ENCODE measurements at regions not wholly inside any gene's neighbourhood (a gene's known extent, or its start where the extent isn't known, plus 50 kb on each side); places are given as distances from the start of the nearest gene placed in this dataset.

DNA sequence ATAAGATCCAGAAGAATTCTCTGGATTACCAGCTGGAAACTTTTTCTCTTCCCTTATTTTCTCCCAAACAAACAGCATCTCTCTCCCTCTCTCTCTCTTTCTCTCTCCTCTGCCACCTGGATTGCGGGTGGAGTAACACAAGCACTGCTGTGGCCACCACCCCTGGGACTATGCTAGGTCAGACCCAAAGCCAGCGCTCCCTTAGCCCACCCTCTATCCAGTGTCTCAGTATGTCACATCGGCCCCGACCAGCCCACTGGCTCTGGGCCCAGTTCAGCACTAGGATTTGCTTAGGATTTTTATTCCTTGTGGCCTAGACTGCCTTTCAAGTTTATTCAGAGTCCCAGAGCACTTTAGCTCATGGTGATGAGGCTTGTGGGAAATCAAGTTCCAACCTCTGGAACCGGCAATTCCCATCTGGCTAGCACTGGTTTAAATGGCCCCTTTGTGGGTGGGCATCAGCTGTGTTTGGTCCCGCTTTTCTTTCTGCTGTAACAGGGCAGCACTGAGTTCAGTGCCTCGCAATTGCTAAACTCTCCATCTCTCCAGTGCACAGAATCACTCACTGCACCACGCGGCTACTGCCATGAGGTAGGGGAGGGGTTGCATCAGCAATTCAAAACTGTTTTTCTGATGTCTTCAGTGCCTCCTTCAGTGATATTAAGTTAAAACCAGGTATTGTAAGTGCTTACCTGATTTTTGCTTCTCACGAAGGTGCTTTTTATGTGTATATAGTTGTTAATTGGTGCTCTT, 1623.1 kb downstream of the SLITRK5 start:
- peaks cover 0 to 2% (median 0%) of the 10 kb centered on the region in 3 donors for H3K27me3 Mint-ChIP-seq (ENCODE audit: low read depth in 3 of 3)
- H3K9me3 Mint-ChIP-seq = peaks cover 7 to 43% (median 21%) of the 10 kb centered on the region in 6 donors
- no peak for DNase-seq
- H3K4me3 Mint-ChIP-seq = no peak overlapping the region
- no peaks in the 10 kb centered on the region for H3K36me3 Mint-ChIP-seq
- no peak overlapping the region for H3K27ac Mint-ChIP-seq
- no peaks in the 10 kb centered on the region for H3K4me1 Mint-ChIP-seq

DNA sequence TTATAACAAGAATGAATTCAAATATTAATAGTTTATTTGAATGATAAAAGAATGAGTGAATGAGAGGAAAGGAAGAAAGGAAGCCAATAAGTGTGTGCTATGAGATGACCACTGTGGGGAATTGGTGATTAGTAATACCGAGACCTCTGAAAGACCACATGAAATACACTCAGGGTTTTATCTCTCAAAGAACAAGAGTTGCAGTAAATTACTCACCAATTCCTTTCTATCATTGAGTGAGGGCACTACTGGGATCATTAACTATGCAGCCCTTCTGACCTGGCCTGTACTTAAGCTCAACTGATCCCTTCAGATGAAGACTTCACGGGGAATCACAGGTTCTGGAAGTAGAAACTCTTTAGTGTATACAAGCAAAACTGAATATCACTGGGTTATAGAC, 1636.1 kb downstream of the SLITRK5 start:
- H3K9me3 Mint-ChIP-seq = peaks cover 0 to 21% (median 4%) of the 10 kb centered on the region in 6 donors
- no peaks in the 10 kb centered on the region for H3K4me1 Mint-ChIP-seq
- H3K4me3 Mint-ChIP-seq = no peak overlapping the region
- peaks cover 0 to 3% (median 0%) of the 10 kb centered on the region in 3 donors for H3K27me3 Mint-ChIP-seq (ENCODE audit: low read depth in 3 of 3)
- no peak overlapping the region for H3K27ac Mint-ChIP-seq
- no peak for DNase-seq
- H3K36me3 Mint-ChIP-seq = no peaks in the 10 kb centered on the region

DNA sequence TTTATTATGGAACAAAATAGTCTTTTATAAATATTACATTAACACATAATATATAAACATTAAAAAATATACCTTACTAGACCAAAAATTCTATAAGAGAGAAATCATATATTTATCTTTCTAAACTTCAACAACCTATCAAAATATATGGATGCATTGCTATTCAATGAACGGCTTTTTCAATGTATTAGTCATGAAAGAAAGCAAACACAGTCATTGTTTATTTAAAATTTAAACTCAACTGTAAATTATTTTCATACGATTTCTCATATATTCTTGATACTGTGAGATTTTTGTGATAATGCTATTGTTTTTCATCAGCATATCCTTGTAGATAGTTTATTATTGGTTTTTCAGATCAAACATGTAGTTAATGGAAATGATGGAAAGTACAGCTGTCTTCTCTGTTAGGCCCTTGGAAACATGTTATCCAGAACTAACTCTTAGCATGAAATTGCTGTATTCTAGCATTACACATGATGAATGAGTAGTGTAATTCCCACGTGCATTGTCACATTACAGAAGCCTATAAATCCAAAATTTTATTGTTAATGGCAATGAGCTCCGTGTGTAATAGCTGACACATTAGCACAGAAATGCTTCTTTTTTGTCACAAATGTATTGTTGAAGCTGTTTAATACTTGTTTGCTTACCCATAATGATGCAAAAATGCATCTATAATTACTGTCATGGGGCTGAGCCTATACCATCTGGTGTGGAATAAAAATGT, 1639.9 kb downstream of the SLITRK5 start:
- H3K27me3 Mint-ChIP-seq (ENCODE audit: low read depth in 3 of 3) = no peaks in the 10 kb centered on the region
- H3K36me3 Mint-ChIP-seq = no peaks in the 10 kb centered on the region
- no peak overlapping the region for H3K4me3 Mint-ChIP-seq
- DNase-seq = no peak
- no peaks in the 10 kb centered on the region for H3K4me1 Mint-ChIP-seq
- H3K27ac Mint-ChIP-seq = no peak overlapping the region
- H3K9me3 Mint-ChIP-seq = peaks cover 0 to 41% (median 4%) of the 10 kb centered on the region in 6 donors

DNA sequence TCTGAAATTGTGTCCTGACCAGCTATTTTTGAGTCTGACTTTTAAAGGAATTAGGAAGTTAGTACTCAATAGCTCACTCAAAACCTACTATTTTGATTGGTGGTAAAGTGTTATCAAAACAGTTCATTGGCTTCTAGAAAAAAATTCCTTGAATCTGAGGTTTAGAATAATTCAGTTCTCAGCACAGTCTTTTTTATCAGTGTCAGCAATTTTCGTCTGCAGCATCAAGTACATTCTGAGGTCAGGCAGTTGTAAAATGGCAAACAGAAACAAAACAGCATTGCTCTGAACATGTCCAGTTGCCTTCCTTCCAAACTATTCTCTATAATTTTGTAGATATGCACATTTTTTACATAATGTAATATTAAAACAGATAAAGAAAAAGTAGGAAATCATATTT, 1644.1 kb downstream of the SLITRK5 start:
- no peak for DNase-seq
- Mint-ChIP-seq H3K9me3 (peaks cover 2 to 42% (median 8%) of the 10 kb centered on the region in 6 donors), H3K27me3 (ENCODE audit: low read depth in 3 of 3) (no peaks in the 10 kb centered on the region), H3K4me3 (no peak overlapping the region), H3K27ac (no peak overlapping the region), H3K4me1 (no peaks in the 10 kb centered on the region), H3K36me3 (no peaks in the 10 kb centered on the region)

DNA sequence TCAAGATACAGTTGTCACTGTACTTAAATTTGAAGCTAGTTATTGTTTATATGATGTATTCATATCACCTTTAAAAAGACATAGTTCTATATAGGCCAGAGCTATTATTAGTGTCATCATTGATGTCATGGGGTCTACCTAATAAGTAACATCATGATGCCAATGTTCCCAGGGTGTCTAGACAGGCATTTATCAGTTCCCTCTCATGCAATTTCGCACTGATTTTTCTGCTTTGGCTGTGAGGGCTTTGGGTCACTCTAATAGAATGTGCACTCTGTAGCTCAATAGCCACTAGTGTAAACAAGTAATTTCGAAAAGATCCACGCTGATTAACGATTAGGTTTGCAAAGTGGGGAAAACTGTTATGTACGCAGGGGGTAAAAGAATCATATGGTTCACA, 1651.3 kb downstream of the SLITRK5 start:
- H3K4me1 Mint-ChIP-seq = no peaks in the 10 kb centered on the region
- no peak overlapping the region for H3K27ac Mint-ChIP-seq
- H3K36me3 Mint-ChIP-seq = no peaks in the 10 kb centered on the region
- H3K4me3 Mint-ChIP-seq = no peak overlapping the region
- H3K9me3 Mint-ChIP-seq = peaks cover 0 to 36% (median 6%) of the 10 kb centered on the region in 6 donors
- H3K27me3 Mint-ChIP-seq (ENCODE audit: low read depth in 3 of 3) = no peaks in the 10 kb centered on the region
- DNase-seq = no peak

DNA sequence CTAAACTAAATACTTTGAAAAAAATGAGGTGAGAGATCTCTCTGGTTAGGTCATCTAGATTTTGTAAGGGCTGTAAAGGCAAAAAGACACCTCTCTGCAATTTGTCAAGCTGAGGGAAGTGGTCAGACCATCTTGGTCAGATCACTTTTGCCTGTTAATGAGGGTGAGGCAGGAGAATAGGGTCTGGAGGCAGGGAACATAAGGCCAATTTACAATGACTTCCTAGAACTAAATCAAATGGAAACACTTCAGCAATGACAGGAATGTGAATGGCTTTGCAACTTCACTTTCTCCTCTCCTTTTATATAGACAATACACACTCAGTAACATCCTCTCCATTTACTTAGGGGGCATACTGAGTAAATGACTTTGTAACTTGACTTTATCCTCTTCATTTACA, 1653.4 kb downstream of the SLITRK5 start:
- H3K4me3 Mint-ChIP-seq = no peak overlapping the region
- H3K4me1 Mint-ChIP-seq = no peaks in the 10 kb centered on the region
- DNase-seq = no peak
- no peak overlapping the region for H3K27ac Mint-ChIP-seq
- no peaks in the 10 kb centered on the region for H3K36me3 Mint-ChIP-seq
- H3K9me3 Mint-ChIP-seq = peaks cover 3 to 43% (median 13%) of the 10 kb centered on the region in 6 donors
- H3K27me3 Mint-ChIP-seq (ENCODE audit: low read depth in 3 of 3) = no peaks in the 10 kb centered on the region

DNA sequence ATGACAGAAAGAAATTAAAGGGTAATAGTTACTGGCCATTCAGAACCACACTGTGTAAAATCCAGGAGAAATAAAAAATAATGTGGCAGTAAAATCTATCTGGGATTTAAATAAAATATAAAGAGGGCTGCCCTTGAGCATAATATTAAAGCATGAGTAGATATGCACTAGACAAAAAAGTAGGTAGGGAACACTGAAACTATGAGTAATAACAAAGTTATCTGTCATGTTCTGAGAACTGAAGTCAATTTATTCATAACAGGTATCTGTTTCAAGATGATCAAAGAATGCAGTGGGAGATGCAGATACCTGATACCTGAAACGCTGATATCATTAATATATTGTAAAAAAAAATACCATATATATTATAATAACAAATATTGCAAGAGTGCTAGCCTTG, 1672.0 kb downstream of the SLITRK5 start:
- Mint-ChIP-seq H3K27me3 (ENCODE audit: low read depth in 3 of 3) (peaks cover 0 to 5% (median 1%) of the 10 kb centered on the region in 3 donors), H3K36me3 (no peaks in the 10 kb centered on the region), H3K27ac (no peak overlapping the region), H3K4me1 (no peaks in the 10 kb centered on the region), H3K9me3 (peaks cover 0 to 15% (median 5%) of the 10 kb centered on the region in 6 donors), H3K4me3 (no peak overlapping the region)
- no peak for DNase-seq

DNA sequence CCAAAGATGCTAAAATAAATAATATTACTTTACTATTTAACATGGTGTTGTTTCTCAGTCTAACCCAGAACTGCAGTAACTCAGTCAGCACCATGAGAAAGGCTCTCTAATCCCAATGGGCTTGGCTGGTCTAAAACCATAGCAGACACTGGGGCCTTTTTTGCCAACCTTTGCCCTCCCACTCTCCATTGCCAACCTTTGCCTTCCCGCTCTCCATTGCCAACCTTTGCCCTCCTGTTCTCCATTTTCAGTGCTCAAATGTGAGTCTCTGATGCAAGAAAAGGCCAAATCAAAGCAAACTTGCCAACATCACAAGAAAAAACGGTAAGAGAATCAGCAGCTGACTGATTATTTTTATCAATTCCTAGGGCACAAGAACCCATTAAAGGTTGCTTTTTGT, 1681.2 kb downstream of the SLITRK5 start:
- no peak overlapping the region for H3K4me3 Mint-ChIP-seq
- H3K36me3 Mint-ChIP-seq = no peaks in the 10 kb centered on the region
- peaks cover 0 to 3% (median 2%) of the 10 kb centered on the region in 3 donors for H3K27me3 Mint-ChIP-seq (ENCODE audit: low read depth in 3 of 3)
- H3K4me1 Mint-ChIP-seq = no peaks in the 10 kb centered on the region
- no peak for DNase-seq
- H3K27ac Mint-ChIP-seq = no peak overlapping the region
- peaks cover 4 to 13% (median 9%) of the 10 kb centered on the region in 6 donors for H3K9me3 Mint-ChIP-seq

DNA sequence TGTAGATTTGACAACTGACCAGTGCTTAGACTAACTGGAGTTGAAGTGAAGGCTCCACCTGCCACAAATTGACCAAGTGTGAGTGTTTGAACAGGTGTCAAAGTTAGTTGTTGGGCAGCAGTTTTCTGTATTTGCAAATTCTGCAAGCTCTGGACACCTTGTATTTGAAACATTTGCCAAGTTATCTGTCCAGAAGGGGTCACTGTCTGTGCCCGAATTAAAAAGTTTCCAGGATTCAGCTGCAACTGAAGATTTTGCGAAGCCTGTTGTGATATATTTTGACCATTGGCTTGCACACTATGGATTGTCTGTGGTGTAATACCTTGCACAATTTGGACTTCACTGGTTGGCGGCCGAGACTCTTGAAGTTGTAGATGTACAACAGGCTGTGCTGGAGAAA, 1690.7 kb downstream of the SLITRK5 start:
- no peak for DNase-seq
- Mint-ChIP-seq H3K27ac (no peak overlapping the region), H3K9me3 (peaks cover 3 to 18% (median 12%) of the 10 kb centered on the region in 6 donors), H3K4me3 (no peak overlapping the region), H3K27me3 (ENCODE audit: low read depth in 3 of 3) (no peaks in the 10 kb centered on the region), H3K4me1 (no peaks in the 10 kb centered on the region), H3K36me3 (peaks cover 0 to 3% (median 0%) of the 10 kb centered on the region in 3 donors)

DNA sequence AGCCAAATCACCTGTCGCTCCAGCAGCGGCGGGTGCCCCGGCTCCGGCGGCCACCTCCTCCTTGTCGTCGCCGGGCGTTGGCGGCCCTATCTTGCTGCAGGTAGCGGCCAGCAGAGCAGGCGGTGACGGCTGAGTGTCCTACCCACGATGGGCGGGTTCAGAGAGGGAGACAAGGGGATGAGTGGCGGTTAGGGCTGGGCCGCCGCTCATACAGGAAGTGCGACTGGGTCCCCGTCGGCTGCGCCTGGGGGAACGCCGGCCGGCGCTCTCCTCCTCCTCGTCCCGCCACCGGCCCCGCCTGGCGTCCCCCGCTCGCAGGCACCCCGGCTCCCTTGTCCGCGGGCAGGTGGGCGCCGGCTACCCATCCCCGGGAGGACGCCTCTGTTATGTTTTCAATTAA, 1692.0 kb downstream of the SLITRK5 start:
- Mint-ChIP-seq H3K27ac (no peak overlapping the region), H3K9me3 (peaks cover 2 to 13% (median 7%) of the 10 kb centered on the region in 6 donors), H3K27me3 (ENCODE audit: low read depth in 3 of 3) (no peaks in the 10 kb centered on the region), H3K4me1 (no peaks in the 10 kb centered on the region), H3K4me3 (no peak overlapping the region), H3K36me3 (peaks cover 0 to 3% (median 0%) of the 10 kb centered on the region in 3 donors)
- DNase-seq = no peak

DNA sequence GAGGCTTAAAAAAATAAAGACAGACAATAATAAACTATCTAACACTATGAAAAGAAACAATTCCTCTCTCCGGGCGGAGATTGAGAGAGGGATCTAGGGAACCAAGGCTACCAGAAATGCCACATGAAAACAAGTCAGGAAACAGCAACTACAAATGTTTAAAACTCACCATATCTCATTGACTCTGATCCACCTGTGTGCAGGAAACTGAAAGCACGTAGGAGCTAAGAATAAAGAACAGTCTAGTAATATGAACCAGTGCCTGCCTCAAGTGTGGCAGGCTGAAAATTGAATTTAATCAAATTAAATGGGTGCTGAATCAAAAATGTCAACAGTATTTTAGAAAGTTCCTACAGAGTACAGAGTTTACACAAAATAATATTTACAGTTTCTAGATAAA, 1701.0 kb downstream of the SLITRK5 start:
- DNase-seq = no peak
- Mint-ChIP-seq H3K27ac (no peak overlapping the region), H3K4me1 (no peaks in the 10 kb centered on the region), H3K4me3 (no peak overlapping the region), H3K36me3 (no peaks in the 10 kb centered on the region), H3K27me3 (ENCODE audit: low read depth in 3 of 3) (no peaks in the 10 kb centered on the region), H3K9me3 (peaks cover 0 to 13% (median 9%) of the 10 kb centered on the region in 6 donors)

DNA sequence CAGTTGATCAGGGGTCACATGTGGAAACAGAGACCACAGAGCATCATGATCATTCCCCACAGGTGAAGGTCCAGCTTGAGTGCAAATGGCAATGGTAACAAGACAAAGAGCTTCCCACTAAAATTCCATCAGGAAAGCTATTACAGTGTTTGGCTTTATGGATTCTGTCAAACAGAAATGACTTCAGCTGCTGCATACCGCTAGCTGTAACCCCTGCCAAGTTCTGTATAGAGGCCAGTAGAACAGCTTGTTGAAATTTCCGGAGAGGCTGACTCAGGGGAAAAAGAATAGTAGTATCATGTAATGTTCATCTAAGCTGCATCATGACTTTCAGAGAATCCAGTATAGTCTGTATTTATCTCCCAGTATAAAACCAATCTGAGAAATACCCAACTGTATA, 1704.7 kb downstream of the SLITRK5 start:
- H3K4me1 Mint-ChIP-seq = no peaks in the 10 kb centered on the region

DNA sequence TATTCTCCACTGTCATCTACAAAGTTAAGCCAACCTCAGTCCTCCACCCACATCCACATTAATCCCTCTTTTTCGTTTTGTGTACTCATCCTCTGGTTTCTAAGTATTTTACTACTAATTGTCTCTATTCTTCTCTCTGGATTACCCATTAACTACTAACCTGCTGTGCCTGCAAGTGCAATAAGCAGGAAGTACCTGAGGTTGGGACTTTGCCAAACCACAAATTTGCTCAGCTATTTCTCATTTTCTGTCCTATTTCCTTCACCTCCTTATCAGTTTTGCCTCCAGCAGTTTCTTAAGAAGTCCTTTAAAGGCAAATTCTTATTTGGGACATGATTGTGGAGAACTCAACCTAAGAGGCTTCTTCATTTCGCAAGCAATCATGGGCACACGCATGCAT, 1708.9 kb downstream of the SLITRK5 start:
- no peaks in the 10 kb centered on the region for H3K4me1 Mint-ChIP-seq
- no peaks in the 10 kb centered on the region for H3K27me3 Mint-ChIP-seq (ENCODE audit: low read depth in 3 of 3)
- DNase-seq = no peak
- H3K36me3 Mint-ChIP-seq = no peaks in the 10 kb centered on the region
- peaks cover 4 to 15% (median 11%) of the 10 kb centered on the region in 6 donors for H3K9me3 Mint-ChIP-seq
- no peak overlapping the region for H3K27ac Mint-ChIP-seq
- no peak overlapping the region for H3K4me3 Mint-ChIP-seq

More for the DNA sequence above, 1704.7 kb downstream of the SLITRK5 start:
- Mint-ChIP-seq H3K27ac (no peak overlapping the region), H3K4me3 (no peak overlapping the region), H3K36me3 (no peaks in the 10 kb centered on the region), H3K27me3 (ENCODE audit: low read depth in 3 of 3) (no peaks in the 10 kb centered on the region), H3K9me3 (peaks cover 0 to 13% (median 7%) of the 10 kb centered on the region in 6 donors)
- DNase-seq = no peak

DNA sequence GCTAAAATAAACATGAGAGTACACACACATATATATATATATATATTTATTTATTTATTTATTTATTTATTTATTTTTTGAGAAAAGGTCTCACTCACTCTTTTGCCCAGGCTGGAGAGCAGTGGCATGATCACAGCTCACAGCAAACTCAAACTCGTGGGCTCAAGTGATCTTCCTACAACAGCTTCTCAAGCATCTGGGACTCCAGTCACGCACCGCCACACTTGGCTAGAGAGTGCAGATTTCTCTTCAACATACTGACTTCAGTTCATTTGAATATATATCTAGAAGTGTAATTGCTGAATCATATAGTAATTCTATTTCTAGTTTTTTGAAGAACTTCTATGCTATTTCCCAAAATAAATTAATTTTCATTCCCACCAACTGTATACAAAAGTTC, 1711.8 kb downstream of the SLITRK5 start:
- H3K27me3 Mint-ChIP-seq (ENCODE audit: low read depth in 3 of 3) = no peaks in the 10 kb centered on the region
- H3K27ac Mint-ChIP-seq = no peak overlapping the region
- no peak for DNase-seq
- no peaks in the 10 kb centered on the region for H3K4me1 Mint-ChIP-seq
- peaks cover 10 to 29% (median 25%) of the 10 kb centered on the region in 6 donors for H3K9me3 Mint-ChIP-seq
- H3K4me3 Mint-ChIP-seq = no peak overlapping the region
- H3K36me3 Mint-ChIP-seq = no peaks in the 10 kb centered on the region

All from immature natural killer cell (primary cell).